ENCODE measurements at regions not wholly inside any gene's neighbourhood (a gene's known extent, or its start where the extent isn't known, plus 50 kb on each side); places are given as distances from the start of the nearest gene placed in this dataset.

DNA sequence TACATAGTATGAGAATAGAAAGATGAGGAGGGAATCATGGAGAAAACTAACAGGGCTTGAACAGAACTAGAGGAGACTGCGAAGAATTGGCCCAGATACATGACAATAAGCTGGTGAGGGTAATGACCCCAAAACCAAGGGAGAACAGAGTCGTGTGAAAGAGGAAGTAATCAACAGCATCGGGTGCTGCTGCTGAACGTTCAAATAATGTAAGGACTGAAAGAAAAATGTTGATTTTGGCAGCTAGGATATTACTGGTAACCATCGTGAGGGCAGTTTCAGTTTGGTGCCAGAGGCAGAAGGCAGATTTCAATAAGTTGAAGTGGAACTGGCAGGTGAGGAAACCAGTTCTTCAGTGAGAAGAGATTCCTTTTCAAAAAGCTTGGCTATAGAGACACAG, 66.8 kb upstream of the SMC2 start:
- no peak for TF ChIP-seq CTCF (IDR thresholded peaks at IDR 0.05 in 2 of 3, conservative IDR thresholded peaks at IDR 0.05 in 1 of 3; ENCODE audit: borderline replicate concordance in 1 of 3, insufficient read depth in 1 of 3, low read depth in 2 of 3, low read length in 2 of 3)
- TF ChIP-seq JUND (IDR thresholded peaks at IDR 0.05), result no peak
- no peak for TF ChIP-seq EZH2 (IDR thresholded peaks at IDR 0.05)
- TF ChIP-seq POLR2A (IDR thresholded peaks at IDR 0.05; ENCODE audit: borderline replicate concordance, extremely low read depth, insufficient read depth, insufficient read length), result no peak
- no peak for TF ChIP-seq ZNF274 (IDR thresholded peaks at IDR 0.05; ENCODE audit: low read depth, low read length)
